ENCODE measurements at regions not wholly inside any gene's neighbourhood (a gene's known extent, or its start where the extent isn't known, plus 50 kb on each side); places are given as distances from the start of the nearest gene placed in this dataset.

DNA sequence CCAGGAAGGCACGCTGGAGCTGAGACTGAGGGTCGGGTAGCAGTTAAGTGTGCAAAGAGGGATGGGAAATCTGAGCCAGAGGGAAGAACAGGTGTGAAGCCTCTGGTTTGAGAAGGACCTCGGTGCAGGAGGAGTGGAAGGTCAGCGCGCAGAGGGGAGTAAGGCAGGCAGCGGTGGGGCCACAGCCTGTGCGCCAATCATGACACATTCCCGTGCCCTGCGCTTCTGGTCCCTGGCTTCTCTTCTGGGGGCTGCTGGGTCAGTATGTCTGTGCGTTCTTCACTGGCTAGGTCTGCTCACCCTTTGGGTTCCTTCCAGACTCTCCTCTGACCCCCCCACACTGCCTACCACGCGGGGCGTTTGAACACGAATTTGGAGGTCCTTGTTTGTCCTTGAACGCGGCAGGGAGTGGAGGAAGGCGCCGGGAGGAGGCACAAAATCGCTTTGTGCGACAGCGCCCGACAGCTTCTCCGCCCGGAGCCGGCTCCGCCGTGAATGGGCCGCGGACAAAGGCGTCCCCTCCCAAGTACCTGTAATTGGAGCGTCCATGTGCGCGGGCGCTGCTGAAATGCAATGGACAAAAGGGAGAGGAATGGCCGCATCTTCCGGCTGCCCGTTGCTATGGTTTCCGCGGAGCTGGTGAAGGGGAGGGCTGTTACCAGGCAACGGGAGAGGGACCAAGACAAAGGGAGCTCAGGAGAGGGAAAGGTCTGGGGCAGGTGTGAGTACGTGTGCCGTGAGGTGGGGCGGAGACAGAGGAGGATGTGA is 207.2 kb upstream of the SRRM4 start:
- peak; percentile 55 for DNase-seq

GRCh38 chr12:118777504-118777903 is 203.8 kb upstream of the SRRM4 start:
- DNase-seq: no peak

DNA sequence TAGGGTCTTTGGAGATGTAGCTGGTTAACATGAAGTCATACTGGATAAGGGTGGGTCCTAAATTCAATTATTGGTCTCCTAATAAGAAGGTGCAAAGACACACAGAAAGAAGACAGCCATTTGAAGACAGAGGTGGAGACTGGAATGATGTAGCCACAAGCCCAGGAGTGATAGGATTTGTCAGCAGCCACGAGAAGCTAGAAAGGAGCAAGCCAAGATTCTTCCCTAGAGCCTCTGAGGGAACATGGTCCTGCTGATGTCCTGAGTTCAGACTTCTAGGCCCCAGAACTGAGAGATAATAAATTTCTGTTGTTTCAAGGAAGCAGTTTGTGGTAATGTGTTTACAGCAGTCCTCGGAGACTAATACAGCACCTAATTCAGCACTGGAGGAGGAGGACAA is 203.3 kb upstream of the SRRM4 start:
- no peak for DNase-seq

- no peak for DNase-seq
These were observed 200.4 kb upstream of the SRRM4 start for GRCh38 chr12:118780939-118781338.

- DNase-seq: no peak
These were observed 199.6 kb upstream of the SRRM4 start for GRCh38 chr12:118781692-118782091.

DNA sequence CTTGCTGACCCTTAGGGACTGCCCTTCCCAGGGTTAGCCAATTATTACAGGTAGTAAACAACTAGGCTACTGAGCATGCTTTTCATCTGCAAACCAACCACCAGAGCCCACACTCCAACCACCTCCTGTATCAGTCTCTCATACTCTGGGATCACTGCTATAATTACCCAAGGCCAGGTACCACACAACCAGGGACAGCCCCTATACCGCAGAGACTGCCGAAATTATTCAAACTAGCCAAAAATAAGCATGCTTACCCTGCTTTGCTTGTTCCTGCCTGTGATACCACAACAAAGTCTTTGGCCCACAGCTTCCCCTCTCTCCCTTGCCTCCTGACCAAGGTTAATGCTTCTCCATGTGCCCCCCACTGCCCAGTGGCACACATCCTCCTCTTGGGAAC is 197.6 kb upstream of the SRRM4 start:
- DNase-seq: no peak

GRCh38 chr12:118790578-118790977 is 190.8 kb upstream of the SRRM4 start:
- DNase-seq: no peak

GRCh38 chr12:118813778-118814357 is 167.5 kb upstream of the SRRM4 start:
- no peak for DNase-seq

DNA sequence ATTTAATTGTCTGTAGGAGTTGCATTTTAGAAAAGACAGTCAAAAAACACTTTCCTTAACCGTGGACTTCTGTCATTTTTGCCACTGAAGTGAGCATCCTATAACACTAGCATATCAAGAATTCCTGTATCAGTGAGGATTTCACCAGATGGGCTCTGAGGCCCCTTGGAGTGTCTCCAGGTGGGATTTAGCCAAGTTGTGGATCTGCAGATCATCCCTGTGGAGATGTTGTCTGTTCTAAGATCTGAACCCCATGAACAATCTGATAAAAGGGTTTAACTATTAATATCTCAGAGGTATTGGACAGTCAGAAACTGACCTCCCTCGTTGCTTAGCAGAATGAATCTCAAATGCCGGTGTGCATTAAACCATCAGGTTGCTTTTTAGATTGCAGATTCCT is 165.0 kb upstream of the SRRM4 start:
- no peak for DNase-seq

DNA sequence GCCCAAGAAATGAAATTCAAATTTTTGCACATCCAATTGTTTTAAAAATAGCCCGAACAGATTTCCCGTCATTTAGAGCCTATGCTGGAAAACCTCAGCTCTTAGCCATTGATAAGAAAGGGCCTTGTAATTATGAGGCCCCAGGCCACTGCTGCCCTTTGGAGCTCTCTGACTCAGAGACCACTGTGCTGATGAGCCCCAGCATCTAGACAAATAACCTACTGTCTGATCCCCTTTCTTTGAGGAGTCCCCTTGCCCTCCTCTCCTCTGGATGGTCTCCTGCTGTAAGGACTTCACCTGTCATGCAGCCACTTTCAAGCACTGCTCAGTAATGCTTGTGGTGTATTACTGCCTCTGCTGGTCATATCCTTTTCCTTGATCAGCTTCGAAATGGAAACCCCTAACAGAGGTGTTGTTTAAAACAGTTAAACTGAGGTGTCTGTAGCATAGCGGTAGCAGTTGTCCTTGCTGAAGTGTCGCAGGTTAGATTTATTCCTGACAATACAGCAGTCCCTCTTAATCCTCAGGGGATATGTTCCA is 159.9 kb upstream of the SRRM4 start:
- peak; percentile 24 for DNase-seq

DNA sequence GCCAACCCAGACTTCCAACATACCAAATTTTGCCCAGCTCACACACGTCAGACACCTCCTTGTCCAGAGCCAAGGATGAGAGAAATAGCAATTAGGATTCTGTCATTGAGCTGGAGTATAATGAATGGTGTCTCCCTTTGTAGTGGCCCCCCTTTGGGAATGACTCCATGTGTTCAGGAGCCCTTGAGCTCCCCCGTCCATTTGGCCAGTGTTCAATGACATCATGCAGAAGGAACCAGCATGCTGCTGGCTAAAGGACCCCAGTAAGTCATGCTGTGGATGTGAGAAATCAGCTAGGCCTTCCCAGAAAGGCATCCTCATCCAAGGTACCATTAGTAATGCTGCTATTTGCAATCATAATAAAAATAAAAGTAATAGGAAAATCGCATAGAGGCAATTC is 158.8 kb upstream of the SRRM4 start:
- DNase-seq: no peak

GRCh38 chr12:118827047-118827446 is 154.3 kb upstream of the SRRM4 start:
- DNase-seq: no peak

DNA sequence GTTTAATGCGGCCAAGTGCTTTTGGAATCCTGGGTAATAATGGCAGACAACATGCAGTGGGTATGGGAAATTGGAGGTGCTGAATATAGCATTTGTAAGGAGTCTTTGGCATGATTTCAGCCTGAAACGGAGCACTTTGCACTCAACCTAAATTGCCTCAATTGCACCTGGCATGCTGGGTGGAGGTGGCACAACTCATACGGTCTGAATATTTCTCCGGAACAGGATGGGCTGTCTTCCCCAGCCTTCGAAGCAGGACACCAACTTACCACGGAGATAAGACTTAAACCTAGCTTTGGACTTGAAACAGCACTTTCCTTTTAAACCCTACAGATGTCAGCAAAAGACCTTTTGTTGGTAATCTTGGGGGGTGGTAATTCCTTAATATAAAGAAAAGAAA is 153.7 kb upstream of the SRRM4 start:
- DNase-seq: no peak

DNA sequence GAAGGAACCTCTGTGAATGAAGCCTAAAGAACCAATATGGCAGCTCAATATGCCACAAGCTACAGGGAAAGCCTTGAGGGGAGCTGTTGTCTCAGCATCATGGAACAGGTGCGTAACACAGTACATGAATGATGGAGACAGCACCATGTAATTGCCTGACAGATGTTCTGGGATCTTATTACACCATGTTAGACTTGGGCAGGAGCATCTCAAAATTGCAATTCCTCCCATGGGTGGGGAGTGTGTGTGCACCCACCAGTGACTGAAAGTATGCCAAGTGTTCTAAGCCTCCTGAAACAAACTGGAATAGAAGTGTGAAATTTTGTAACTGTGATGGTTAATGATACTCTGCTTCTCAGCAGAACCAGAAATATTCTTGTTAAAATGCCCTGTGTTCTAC is 151.0 kb upstream of the SRRM4 start:
- DNase-seq: peak; percentile 15

GRCh38 chr12:118835926-118836325 is 145.4 kb upstream of the SRRM4 start:
- no peak for DNase-seq

DNA sequence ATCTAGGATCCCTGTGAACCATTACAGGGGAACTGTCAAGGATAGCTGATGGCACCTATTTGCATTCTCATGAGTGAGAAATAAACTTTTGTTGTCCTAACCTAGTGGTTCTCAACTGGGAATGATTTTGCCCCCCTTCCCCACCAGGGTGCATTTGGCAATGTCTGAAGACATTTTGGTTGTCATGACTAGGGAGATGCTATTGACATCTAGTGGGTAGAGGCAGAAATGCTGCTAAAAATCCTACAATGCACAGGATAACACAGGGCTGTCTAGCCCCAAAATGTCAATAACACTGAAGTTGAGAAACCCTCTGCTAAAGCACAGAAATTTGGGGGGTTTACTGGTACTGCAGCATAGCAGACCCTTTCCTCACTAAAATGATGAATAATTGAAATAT is 140.9 kb upstream of the SRRM4 start:
- DNase-seq: peak; percentile 53

DNA sequence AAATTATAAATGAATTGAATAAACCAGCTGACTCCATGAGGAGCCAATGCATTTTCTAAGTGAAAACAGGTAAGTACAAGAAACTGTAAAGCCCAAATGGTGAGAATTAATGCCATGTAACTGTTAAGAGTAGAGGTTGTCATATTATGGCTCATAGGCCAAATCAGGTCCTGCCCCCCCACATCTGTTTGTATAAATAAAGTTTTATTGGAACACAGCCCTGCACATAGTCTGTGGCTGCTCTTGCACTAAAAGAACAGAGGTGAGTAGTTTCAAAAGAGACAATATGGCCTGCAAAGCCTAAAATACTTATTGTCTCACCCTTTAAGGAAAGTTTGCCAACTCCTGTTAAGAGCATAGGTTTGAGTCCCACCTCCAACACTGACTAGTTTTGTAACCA is 140.5 kb upstream of the SRRM4 start:
- DNase-seq: no peak

GRCh38 chr12:118841588-118841987 is 139.8 kb upstream of the SRRM4 start:
- no peak for DNase-seq

GRCh38 chr12:118842866-118843265 is 138.5 kb upstream of the SRRM4 start:
- DNase-seq: no peak

DNA sequence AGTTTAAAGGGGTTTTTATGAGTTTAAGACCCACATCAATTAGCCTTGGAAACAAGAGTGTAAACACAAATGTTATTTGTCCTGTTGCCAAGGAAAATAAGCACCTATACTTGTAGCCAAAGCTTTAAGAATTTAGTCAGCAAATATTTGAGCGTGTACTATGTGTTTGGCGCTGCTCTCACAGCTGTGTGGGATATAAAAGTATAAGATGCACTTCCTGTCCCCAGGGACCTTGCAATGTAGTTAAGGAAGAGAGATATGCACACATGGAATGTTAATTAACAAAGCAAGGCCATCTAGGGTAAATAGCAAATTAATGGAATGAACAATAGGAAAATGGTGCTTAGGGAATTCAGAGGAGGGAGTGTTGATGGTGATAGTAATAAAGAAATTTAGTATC is 134.9 kb upstream of the SRRM4 start:
- DNase-seq: no peak

DNA sequence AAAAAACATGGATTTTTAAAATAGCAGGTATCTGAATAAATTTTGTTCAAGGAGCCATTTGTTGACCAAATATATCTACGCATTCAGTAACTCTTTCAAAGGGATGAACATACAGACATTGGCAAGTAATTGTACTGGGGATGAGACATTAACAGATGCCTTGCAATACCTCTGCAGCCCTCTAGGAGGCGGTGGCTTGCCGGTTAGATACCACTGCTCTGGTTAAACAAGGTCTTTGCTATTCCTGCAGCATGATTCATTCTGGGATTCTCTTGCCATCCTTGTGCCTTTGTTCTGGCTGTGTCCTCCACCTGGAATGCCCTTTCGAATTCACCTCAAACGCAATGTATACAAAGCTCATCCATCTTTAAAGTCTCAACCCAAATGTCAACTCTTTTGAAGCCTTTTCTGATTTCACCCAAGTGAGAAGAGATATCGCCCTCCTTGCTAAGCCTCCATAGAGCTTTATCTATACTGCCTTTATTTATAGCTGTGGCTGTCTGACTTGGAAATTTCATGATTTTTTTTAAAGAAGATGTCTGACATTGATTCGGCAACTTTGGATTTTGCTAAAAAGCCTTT is 131.0 kb upstream of the SRRM4 start:
- peak; percentile 68 for DNase-seq

DNA sequence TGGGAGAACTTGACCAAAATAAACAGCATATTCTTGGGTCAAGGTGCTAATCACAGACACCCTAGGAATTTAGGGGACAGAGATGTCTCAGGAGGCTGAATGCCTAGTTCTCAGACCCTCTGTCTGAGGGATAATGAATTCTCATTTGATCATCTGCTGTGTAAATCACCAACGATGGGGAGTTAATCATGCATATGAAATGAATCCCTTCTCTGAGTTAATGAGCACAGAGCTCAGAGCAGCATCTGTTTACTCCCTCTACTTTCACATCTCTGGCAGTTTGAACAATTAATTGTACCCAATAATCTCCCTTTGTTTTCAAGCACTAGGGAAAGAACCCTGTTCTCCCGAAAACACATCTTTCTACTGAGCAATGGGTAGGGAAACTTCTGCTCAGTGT is 129.4 kb upstream of the SRRM4 start:
- peak; percentile 45 for DNase-seq

GRCh38 chr12:118853634-118854033 is 127.7 kb upstream of the SRRM4 start:
- peak; percentile 77 for DNase-seq

DNA sequence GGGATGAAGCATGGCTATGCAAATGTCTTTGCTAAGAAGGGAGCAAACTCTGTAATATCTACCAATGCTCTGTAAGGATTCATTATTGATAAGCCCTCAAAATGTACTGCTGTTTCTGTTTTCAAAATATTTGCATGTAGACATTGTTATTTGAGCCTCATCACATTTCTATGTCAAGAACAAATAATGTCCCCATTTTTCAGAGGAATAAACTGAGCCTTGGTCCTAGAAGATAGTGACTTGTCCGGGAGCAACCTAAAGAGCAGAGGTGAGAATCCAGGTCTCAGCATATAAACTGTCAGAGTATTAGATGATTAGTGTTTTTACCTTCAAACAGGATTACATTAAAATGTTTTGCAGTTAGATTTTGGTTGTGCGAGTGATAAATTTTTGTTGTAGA is 125.5 kb upstream of the SRRM4 start:
- no peak for DNase-seq
